Activated naive CD4-positive, alpha-beta T cell (primary cell): ENCODE measurements at regions not wholly inside any gene's neighbourhood (a gene's known extent, or its start where the extent isn't known, plus 50 kb on each side); places are given as distances from the start of the nearest gene placed in this dataset.
"Not testable (repeated sequence)": the region's sequence is repeated elsewhere in the genome, so short reads cannot be mapped to it uniquely, and the experiment has no call there.

Experiments used
- DNase-seq, 4 experiments: peaks; one replicate each; lab custom pipeline; 2025; lab: John Stamatoyannopoulos, UW

DNA sequence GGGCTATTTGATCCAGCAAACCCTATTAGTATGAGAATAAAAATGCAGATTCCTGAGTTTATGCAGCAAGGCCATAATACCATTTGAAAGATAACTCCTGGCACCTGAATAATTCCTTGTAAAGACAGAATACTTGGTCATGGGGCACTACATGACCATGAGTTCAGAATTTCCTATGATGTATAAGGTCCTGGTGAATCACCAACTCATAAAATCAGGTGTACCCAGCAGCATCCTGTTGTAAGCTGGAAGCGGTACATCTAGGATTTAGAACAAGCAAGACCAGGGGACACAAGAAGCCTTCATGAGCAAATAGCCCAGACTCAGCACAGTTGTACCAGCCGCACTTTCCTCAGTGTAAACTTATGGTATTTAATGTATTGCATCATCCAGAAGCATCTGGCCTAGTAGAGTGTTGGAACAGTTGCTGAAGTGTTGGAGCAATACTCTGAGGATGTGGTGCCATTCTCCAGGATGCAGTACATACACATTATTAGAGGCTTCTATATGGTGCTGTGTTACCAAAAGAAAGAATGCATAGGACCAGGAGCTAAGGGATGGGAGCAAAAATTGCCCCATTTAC, 233.4 kb downstream of the SQOR start:
- no peak for DNase-seq

DNA sequence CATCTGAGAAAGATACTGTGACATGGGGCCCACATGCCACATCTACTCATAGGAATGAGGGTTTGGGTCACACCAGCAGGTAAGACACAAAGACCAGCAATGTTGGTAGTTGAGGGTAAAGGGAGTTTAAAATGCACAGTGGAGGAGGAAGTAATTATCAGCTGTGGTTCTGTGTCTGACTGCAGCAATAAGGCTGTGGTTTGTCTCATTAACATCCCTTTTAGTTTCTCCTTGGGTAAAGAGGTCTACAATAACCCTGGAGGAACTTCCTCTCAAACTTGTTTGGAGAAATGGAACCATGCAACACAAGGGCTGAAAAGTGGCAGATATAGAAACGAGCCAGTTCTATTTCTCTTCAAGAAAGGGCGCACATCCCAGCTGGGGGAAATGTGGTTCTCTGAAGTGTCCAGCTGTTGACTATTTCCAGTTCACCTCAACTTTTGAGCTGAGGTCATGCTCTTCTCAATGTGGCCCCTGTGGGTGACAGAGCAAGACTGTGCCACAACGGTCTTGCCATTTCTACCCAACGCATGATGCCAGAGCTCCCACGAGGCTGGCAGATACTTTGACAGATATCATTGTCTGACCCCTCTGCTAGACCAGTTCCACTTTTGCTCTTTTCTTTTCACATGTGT, 234.3 kb downstream of the SQOR start:
- DNase-seq, result no peak

DNA sequence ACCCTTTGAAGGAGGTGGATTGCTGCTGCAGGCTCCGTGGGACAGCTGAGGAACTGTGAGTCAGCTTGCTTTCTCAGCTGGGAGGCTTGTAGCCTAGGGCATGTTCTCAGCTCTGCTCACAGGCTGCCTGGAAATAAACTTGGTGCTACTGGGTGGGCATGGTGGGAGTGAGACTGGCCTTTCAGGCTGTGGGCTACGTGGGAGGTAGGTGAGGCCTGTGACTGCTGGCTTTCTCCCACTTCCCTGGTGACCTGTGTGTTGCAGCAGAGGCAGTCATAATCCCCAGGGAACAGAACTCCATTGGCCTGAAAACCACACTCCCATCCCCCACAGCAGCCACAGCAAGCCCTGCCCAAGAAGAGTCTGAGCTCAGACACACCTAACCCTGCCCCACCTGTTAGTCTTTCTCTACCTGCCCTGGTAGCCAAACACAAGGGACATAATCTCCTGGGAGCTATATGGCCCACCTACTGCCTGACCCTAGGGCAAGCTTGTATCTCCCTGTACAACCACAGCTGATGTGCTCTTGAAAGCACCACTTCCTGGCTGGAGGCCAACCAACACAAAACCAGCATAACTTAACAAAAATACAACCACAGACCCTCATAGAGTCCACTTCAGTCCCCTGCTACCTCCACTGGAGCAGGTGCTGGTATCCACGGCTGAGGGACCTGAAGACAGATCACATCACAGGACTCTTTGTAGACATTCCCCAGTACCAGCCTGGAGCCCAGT, 236.5 kb downstream of the SQOR start:
- no peak for DNase-seq

DNA sequence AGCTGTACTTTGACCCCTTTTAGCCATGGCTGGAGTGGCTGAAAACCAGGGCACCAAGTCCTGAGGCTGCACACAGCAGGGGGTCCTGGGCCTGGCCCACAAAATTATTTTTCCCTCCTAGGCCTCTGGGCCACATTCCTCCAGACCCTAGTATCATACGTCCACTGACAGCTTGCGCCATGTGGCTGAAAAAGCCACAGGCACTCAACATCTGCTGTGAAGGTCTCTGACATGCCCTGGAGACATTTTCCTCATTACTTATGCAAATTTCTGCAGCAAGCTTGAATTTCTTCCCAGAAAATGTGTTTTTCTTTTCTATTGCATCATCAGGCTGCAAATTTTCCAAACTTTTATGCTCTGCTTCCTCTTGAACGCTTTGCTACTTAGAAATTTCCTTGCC, 239.0 kb downstream of the SQOR start:
- DNase-seq, result no peak

DNA sequence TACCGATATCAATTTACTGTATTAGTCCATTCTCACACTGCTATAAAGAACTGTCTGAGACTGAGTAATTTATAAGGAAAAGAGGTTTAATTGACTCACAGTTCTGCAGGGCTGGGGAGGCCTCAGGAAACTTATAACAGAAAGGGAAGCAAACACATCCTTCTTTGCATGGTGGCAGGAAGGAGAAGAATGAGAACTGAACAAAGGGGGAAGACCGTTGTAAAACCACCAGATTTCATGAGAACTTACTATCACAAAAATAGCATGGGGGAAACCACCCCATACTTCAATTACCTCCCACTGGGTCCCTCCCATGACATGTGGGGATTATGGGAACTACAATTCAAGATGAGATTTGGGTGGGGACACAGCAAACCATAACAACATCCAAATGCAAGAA, 239.7 kb downstream of the SQOR start:
- DNase-seq, result not testable (repeated sequence)

DNA sequence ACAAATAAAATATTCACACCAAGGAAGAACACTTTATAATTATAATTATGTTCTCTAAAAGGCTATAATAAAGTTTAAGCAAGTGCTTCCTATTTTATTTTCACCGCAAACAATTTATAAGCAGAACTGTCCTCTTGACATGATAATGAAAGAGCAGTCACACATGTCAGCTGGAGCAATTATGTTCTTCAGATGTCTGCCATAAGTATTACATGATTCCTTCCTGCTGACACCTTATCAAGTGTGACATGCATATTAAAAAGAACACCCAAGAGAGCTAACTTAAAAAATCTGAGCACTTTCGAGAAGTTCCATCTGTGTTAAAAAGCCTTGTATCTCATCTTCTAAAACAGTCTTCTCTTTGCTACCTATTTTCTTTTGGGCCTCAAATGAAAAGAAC, 249.5 kb downstream of the SQOR start:
- no peak for DNase-seq

DNA sequence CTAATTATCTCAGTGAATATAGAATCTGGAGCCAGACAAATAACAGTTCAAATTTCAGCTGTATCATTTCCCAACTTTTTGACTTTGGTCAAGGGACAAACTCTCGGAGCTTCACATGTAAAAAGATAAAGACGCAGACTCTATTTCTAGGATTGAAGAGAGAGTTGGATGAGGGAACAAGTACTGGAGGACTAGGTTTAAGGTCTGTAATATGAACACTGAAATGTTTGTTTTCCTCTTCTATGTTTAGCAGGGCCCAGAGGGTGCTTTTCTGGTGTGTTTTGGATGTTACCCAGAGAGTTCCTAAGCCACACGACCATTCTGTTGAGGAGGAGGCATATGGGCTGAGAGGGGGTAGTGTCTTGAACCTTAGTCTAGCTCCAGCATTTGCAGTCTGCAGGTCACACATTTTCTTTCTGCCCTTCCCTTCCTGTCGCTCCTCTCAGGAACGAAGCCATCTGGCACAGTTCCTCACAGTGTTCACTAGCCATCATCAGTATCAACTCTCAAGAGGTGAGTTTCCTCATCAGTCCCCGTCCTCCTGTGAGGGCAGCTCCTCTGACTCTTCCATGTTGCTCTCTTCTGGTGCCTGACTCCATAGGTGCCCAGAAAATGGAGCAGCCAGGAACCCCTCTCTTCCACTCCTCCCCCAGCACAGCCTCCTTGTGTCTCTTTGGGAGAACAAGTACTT, 250.1 kb downstream of the SQOR start:
- no peak for DNase-seq

DNA sequence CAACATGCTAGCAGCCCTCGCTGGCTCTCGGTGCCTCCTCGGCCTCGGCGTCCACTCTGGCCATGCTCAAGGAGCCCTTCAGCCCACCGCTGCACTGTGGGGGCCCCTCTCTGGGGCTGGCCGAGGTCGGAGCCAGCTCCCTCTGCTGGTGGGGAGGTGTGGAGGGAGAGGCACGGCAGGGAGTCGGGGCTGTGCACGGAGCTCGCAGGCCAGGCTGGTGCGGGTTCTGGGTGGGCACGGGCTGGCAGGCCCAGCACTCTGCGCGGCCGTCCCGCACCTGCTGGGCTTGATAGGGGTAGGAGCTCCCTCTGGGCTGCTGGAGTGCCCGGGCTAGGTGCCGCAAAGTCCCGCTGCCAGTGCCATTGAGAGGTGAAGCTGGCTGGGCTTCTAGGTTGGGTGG, 251.0 kb downstream of the SQOR start:
- no peak for DNase-seq

DNA sequence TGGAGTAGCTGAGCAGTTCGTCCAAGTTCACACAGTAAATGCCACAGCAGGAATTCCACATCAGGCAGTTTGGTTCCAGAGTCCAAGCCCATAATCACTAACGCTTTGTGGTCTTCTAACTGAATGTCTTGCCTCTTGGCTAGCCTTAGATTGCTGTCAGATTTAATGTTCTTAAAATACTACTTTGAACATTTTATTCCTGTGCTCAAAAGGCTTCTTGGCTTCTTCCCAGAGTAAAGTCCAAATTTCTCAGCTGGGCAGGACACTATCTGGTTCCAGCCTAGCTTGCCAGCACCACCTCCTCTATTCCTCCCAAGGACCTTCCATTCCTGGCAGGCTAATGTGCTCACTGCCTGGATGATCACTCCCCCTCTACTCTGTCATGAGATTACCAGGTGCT, 256.9 kb downstream of the SQOR start:
- DNase-seq, result no peak

DNA sequence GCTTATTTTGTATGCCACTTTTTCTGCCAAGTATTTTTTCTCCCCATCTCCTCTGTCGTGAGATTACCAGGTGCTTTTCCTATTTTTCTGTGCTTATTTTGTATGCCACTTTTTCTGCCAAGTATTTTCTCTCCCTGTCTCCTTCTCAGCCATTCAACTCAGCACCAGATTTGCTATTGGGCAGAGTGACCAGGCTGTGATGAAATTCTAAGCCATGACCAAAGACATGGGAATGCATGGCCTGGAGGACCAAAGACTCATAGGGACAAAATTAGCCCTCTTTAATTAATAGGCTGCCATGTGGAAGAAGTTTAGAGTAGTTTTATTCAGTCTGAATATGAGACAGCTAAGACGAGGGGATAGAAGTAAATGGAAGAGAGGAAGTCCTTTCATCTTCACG, 257.4 kb downstream of the SQOR start:
- DNase-seq, result no peak

DNA sequence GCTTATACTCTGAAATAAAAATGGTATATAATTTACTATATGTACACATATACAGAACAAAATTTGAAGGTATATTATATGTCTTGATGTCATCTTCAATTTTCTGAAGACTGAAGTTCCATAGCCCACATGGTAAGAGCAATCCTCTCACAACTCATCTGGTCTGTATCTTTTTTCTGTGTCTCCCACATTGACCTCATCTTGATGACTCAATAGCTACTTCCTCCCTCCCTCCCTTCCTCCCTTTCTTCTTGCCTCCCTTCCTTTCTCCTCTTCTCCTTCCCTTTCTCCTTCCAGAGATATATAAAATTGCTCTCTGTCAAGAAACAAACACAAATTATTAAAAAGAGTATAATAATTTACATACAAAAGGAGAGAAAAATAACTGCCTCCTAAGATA, 268.5 kb downstream of the SQOR start:
- no peak for DNase-seq

DNA sequence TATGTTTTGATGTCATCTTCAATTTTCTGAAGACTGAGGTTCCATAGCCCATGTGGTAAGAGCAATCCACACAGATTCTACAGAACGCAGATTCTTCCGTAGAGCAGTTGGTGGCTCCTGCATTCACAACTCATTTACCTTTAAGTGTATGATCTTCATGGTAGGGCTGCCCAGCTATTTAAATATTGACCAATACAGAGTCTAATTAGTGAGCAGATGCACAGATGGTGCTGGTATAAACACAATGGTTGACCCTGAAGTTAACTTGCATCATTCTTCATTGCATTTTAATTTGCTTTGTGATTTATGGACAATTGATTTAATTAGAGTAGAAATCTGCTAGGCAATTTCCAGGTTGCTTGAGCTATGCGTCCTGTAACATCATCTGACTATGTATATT, 269.2 kb downstream of the SQOR start:
- no peak for DNase-seq

DNA sequence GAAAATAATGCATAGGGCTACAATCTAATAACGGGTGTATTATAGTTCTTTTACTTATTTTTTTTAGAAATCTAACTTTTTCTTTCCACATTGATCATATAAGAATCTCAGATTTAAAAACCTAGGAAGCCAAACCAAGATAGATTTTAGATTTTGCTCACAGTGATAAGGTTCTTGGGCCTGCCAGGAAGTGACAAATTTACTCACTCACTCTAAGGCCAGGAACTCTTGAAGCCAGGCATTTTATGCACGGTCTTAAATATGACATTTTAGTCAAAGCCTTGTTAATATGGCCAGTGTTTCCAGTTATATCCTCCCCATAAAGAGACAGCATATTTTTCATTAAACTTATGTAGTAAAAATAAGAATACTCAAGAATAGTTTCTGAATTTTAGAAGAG, 271.4 kb downstream of the SQOR start:
- no peak for DNase-seq

DNA sequence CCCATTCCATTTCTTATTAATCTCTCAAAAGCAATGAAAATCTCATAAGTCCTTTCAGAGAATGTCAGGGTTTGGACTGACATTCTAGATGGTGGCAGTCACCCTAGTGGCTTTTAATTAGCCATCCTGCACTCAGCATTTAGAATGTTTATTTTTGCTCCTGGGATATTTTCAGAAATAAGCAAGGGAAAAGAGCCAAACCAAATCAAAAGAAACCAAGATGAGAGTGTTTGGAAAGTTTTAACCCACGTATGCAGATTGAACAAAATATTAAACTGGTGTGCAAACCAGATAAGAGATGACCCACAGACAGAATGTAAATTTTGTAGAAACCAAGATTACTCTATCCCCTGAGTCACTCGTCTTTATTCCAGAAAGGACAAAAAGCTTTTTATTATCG, 275.8 kb downstream of the SQOR start:
- no peak for DNase-seq

DNA sequence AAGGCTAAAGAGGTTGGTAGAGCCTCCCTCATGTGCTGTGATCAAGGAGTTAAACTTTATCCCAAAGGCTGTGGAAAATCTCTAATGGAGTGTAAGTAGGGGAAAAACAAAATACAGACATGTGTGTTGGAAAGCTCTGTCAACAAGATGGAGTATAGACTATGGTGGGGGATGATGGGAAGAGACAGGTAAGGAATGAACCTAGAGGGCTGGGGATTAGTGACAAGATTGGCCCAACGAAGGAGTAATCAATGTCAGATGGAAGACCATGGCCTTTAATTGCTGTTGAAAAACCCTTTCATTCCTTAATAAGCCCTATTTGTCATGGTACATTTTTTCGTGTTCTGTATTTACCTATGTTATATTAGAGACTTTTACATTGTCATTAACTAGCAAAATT, 278.6 kb downstream of the SQOR start:
- no peak for DNase-seq

DNA sequence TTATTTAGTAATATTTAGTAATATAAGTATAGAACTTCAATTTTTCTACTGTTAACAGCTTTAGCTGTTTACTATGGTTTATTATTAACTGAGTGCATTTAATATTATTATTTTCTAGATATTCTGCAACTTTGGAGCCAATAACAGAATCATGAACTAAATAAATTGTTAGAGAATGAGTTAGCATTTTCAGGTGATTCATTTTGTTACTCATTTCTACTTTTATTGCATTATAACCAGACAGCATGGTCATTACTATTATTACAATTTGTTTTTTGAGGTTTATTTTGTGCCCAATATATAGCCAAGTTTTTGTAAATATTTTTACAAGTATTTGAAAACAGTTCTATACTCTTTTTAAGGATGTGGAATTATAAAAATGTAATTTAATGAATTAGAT, 279.6 kb downstream of the SQOR start:
- no peak for DNase-seq

DNA sequence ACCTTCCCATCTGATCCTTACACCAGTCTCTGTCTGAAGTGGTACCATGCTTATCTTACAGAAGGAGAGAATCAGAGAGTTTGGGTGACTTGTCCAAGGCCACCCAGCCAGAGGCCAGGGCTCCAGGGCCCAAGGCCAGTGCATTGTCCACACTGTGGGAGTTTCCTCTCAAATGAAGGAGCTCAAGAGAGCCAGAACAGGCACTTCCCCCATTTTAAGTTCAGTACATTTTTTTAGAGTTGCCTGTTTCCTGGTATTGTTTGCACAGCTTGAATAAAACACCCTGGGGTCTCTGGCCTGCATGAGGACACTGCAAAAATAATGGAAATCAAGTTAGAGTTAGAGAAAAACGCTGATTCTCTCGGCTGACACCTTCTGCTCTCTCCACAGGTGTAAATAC, 284.0 kb downstream of the SQOR start:
- DNase-seq, result no peak

DNA sequence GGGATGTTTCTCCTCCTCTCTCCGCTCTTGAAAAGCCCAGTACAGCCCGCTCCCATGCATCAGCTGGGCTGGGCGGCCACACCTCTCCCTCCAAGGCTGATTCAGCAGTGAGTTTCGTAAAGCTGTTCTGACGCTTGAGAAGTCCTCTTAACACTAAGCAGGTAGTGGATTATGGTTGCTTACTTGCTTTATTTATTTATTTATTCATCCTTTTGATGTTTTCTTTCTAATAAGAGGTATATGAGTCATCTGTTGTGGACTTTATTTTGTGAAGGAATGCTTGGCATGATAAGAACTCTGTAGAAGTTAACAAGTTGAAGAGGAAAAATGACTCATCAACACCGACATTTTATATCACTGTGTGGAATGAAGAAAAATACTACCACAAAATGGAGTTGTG, 285.0 kb downstream of the SQOR start:
- no peak for DNase-seq

DNA sequence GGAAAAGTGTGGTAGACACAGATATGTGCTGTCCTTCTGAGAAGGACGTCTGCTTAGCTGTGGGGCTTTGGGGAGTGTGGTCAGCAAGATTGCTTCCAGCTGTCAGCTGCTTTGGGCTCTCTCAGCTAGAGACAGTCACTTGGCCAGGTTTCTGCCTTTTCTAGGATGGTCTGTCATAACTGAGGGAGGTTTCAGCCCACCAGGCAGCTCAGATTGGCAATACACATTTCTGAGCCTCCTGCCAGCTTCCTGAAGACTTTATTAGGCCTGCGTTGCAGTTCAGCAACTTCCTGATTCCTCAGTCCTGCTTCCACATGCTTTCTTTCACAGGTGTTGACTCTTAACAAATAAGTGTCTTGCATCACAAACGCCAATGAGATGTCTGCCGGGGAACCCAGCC, 286.5 kb downstream of the SQOR start:
- DNase-seq, result no peak

DNA sequence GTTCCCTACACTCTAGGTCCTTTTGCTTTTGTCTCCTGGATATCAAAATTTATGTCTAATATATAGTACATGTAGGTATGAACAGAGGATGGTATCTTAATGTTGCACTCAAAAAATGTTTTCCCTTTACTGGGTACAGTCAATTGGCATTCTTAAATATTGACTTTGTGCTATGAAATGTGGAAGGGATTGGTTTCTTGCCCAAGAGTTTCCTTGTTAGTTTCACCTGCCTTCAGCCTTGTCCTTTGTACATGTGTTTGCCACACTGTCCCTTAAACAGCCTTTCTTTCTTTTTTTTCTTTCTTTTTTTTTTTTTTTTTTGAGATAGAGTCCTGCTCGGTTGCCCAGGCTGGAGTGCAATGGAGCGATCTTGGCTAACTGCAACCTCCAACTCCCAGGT, 287.1 kb downstream of the SQOR start:
- no peak for DNase-seq

DNA sequence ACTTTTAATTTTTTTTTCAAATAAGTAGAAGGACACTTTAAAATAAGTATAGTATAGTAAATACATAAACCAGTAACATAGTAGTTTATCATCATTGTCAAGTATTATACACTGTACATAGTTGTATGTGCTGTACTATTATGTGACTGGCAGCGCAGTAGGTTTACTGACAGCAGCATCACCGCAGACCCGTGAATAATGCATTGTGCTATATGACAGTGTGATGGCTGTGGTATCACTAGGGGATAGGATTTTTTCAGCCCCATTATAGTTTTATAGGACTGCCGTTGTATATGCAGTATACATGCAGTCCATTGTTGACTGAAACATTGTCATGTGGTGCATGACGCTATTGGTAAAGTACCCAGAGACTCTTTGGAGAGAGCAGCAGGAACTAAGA, 306.5 kb downstream of the SQOR start:
- no peak for DNase-seq

DNA sequence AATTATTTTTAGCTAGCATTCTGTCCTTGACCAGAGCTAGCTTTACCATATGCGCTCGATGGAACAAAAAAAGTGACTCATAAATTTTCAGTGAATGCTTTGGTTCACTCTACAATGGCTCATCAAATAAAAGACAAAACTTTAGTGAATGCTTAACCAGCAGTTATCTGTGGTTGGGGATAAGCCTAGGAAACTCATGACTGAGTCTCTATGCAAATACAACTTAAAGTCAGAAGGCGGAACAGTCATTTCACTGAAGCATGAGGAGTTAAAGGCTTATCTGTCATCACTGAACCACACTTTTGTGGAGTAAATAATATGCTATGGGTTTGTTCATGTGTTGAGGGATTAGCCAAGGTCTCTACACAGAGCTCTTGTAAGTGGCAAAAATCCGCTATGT, 308.4 kb downstream of the SQOR start:
- DNase-seq, result no peak

DNA sequence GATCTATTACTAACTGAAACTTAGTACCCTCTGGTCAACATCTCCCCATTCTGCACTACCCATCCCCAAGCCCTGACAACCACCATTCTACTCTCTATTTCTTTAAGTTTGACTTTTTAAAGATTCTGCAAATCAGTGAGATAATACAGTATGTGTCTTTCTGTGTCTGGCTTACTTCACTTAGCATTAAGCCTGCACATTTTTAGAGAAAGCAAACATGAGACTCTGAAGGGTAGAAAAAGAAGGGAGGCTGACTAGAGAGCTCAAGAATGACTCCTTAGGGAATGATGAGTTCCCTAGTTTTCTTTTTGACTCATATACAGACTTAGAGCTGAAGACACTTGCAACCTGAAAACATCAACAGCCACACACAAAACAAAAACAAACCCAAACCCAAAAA, 311.3 kb downstream of the SQOR start:
- DNase-seq, result no peak
